ENCODE measurements at regions not wholly inside any gene's neighbourhood (a gene's known extent, or its start where the extent isn't known, plus 50 kb on each side); places are given as distances from the start of the nearest gene placed in this dataset.

GRCh38 chr4:117821834-117822233 lies 212.5 kb upstream of the NDST3 start:
- TF ChIP-seq ESRRG (CRISPR knock-in tag; IDR thresholded peaks at IDR 0.05) (no peak), PPARA (CRISPR knock-in tag; IDR thresholded peaks at IDR 0.05; ENCODE audit: borderline replicate concordance) (no peak), SNAI2 (CRISPR knock-in tag; IDR thresholded peaks at IDR 0.05) (no peak), TCF4 (CRISPR knock-in tag; IDR thresholded peaks at IDR 0.05; ENCODE audit: borderline replicate concordance) (no peak), CSDC2 (CRISPR knock-in tag; IDR thresholded peaks at IDR 0.05) (no peak), TOX (CRISPR knock-in tag; IDR thresholded peaks at IDR 0.05; ENCODE audit: borderline replicate concordance) (no peak), ZNF70 (CRISPR knock-in tag; IDR thresholded peaks at IDR 0.05) (no peak), GLIS3 (CRISPR knock-in tag; IDR thresholded peaks at IDR 0.05) (no peak), CSRNP3 (CRISPR knock-in tag; IDR thresholded peaks at IDR 0.05) (no peak), POU6F1 (CRISPR knock-in tag; IDR thresholded peaks at IDR 0.05; ENCODE audit: borderline replicate concordance, low read depth) (no peak)
- ATAC-seq = no peak

- TF ChIP-seq POU6F1 (CRISPR knock-in tag; IDR thresholded peaks at IDR 0.05; ENCODE audit: borderline replicate concordance, low read depth) (no peak), ARNTL (CRISPR knock-in tag; IDR thresholded peaks at IDR 0.05; ENCODE audit: borderline replicate concordance, low read depth) (no peak), OSR1 (CRISPR knock-in tag; IDR thresholded peaks at IDR 0.05) (no peak)
- ATAC-seq = no peak
Observed at GRCh38 chr4:117823388-117823787, 210.9 kb upstream of the NDST3 start.

- ATAC-seq = no peak
- no peak for TF ChIP-seq ZFP30 (CRISPR knock-in tag; IDR thresholded peaks at IDR 0.05)
- no peak for TF ChIP-seq OSR1 (CRISPR knock-in tag; IDR thresholded peaks at IDR 0.05)
- TF ChIP-seq RARB (CRISPR knock-in tag; IDR thresholded peaks at IDR 0.05) = no peak
- no peak for TF ChIP-seq PPARA (CRISPR knock-in tag; IDR thresholded peaks at IDR 0.05; ENCODE audit: borderline replicate concordance)
- TF ChIP-seq GLIS3 (CRISPR knock-in tag; IDR thresholded peaks at IDR 0.05) = no peak
- no peak for TF ChIP-seq PATZ1 (CRISPR knock-in tag; IDR thresholded peaks at IDR 0.05; ENCODE audit: borderline replicate concordance)
- TF ChIP-seq CSRNP3 (CRISPR knock-in tag; IDR thresholded peaks at IDR 0.05) = no peak
- TF ChIP-seq TCF4 (CRISPR knock-in tag; IDR thresholded peaks at IDR 0.05; ENCODE audit: borderline replicate concordance) = no peak
- no peak for TF ChIP-seq CSDC2 (CRISPR knock-in tag; IDR thresholded peaks at IDR 0.05)
Observed at GRCh38 chr4:117825600-117825999, 208.7 kb upstream of the NDST3 start.

GRCh38 chr4:117831060-117831683 lies 203.1 kb upstream of the NDST3 start:
- TF ChIP-seq ZNF8 (CRISPR knock-in tag; IDR thresholded peaks at IDR 0.05) = no peak
- TF ChIP-seq RARB (CRISPR knock-in tag; IDR thresholded peaks at IDR 0.05) = no peak
- TF ChIP-seq SNAI2 (CRISPR knock-in tag; IDR thresholded peaks at IDR 0.05) = no peak
- no peak for TF ChIP-seq POU6F1 (CRISPR knock-in tag; IDR thresholded peaks at IDR 0.05; ENCODE audit: borderline replicate concordance, low read depth)
- TF ChIP-seq ZFP3 (CRISPR knock-in tag; IDR thresholded peaks at IDR 0.05) = no peak
- TF ChIP-seq ARNTL (CRISPR knock-in tag; IDR thresholded peaks at IDR 0.05; ENCODE audit: borderline replicate concordance, low read depth) = no peak
- TF ChIP-seq TOX (CRISPR knock-in tag; IDR thresholded peaks at IDR 0.05; ENCODE audit: borderline replicate concordance) = no peak
- no peak for TF ChIP-seq BACH2 (CRISPR knock-in tag; IDR thresholded peaks at IDR 0.05; ENCODE audit: borderline replicate concordance)
- no peak for TF ChIP-seq GLIS3 (CRISPR knock-in tag; IDR thresholded peaks at IDR 0.05)
- TF ChIP-seq OSR1 (CRISPR knock-in tag; IDR thresholded peaks at IDR 0.05) = no peak
- no peak for ATAC-seq
